ENCODE measurements at regions not wholly inside any gene's neighbourhood (a gene's known extent, or its start where the extent isn't known, plus 50 kb on each side); places are given as distances from the start of the nearest gene placed in this dataset.

- H3K27me3 Mint-ChIP-seq, result no peaks in the 10 kb centered on the region
- DNase-seq (ENCODE audit: extremely low spot score, unreplicated experiment), result no peak
- TF ChIP-seq CTCF (conservative IDR thresholded peaks at IDR 0.05), result no peak
- H3K27ac Mint-ChIP-seq, result no peak overlapping the region
- peaks cover 5% of the 10 kb centered on the region for H3K9me3 Mint-ChIP-seq
- H3K4me3 Mint-ChIP-seq, result no peak overlapping the region
- H3K4me1 Mint-ChIP-seq (ENCODE audit: unreplicated experiment), result peaks cover 9% of the 10 kb centered on the region
- H3K36me3 Mint-ChIP-seq, result no peaks in the 10 kb centered on the region
Measured at GRCh38 chr3:103009609-103010008, 574.8 kb downstream of the ZPLD1 start.

GRCh38 chr3:103025880-103026279 is 591.1 kb downstream of the ZPLD1 start:
- H3K36me3 Mint-ChIP-seq, result no peaks in the 10 kb centered on the region
- no peak overlapping the region for H3K4me3 Mint-ChIP-seq
- no peaks in the 10 kb centered on the region for H3K9me3 Mint-ChIP-seq
- DNase-seq (ENCODE audit: extremely low spot score, unreplicated experiment), result no peak
- no peaks in the 10 kb centered on the region for H3K27me3 Mint-ChIP-seq
- TF ChIP-seq CTCF (conservative IDR thresholded peaks at IDR 0.05), result no peak
- H3K27ac Mint-ChIP-seq, result no peak overlapping the region
- no peaks in the 10 kb centered on the region for H3K4me1 Mint-ChIP-seq (ENCODE audit: unreplicated experiment)

GRCh38 chr3:103033841-103034240 is 599.0 kb downstream of the ZPLD1 start:
- H3K4me1 Mint-ChIP-seq (ENCODE audit: unreplicated experiment), result no peaks in the 10 kb centered on the region
- H3K36me3 Mint-ChIP-seq, result no peaks in the 10 kb centered on the region
- no peak for TF ChIP-seq CTCF (conservative IDR thresholded peaks at IDR 0.05)
- no peak overlapping the region for H3K4me3 Mint-ChIP-seq
- no peaks in the 10 kb centered on the region for H3K27me3 Mint-ChIP-seq
- H3K27ac Mint-ChIP-seq, result no peak overlapping the region
- H3K9me3 Mint-ChIP-seq, result no peaks in the 10 kb centered on the region
- no peak for DNase-seq (ENCODE audit: extremely low spot score, unreplicated experiment)

GRCh38 chr3:103047640-103048039 is 612.8 kb downstream of the ZPLD1 start:
- Mint-ChIP-seq H3K27me3 (no peaks in the 10 kb centered on the region), H3K9me3 (no peaks in the 10 kb centered on the region), H3K36me3 (no peaks in the 10 kb centered on the region), H3K4me3 (no peak overlapping the region), H3K4me1 (ENCODE audit: unreplicated experiment) (peaks cover 8% of the 10 kb centered on the region), H3K27ac (no peak overlapping the region)
- no peak for DNase-seq (ENCODE audit: extremely low spot score, unreplicated experiment)
- TF ChIP-seq CTCF (conservative IDR thresholded peaks at IDR 0.05), result no peak

GRCh38 chr3:103048068-103048722 is 613.4 kb downstream of the ZPLD1 start:
- H3K27ac Mint-ChIP-seq, result no peak overlapping the region
- H3K4me3 Mint-ChIP-seq, result no peak overlapping the region
- H3K27me3 Mint-ChIP-seq, result no peaks in the 10 kb centered on the region
- no peak for TF ChIP-seq CTCF (conservative IDR thresholded peaks at IDR 0.05)
- no peaks in the 10 kb centered on the region for H3K9me3 Mint-ChIP-seq
- peaks cover 8% of the 10 kb centered on the region for H3K4me1 Mint-ChIP-seq (ENCODE audit: unreplicated experiment)
- no peaks in the 10 kb centered on the region for H3K36me3 Mint-ChIP-seq
- DNase-seq (ENCODE audit: extremely low spot score, unreplicated experiment), result no peak

Data from type B pancreatic cell (in vitro differentiated cells).